ENCODE measurements at regions not wholly inside any gene's neighbourhood (a gene's known extent, or its start where the extent isn't known, plus 50 kb on each side); places are given as distances from the start of the nearest gene placed in this dataset.

- no peak for TF ChIP-seq ZNF311 (tag by site-specific recombination; IDR thresholded peaks at IDR 0.05; ENCODE audit: borderline replicate concordance)
- no peak for TF ChIP-seq ZNF274 (IDR thresholded peaks at IDR 0.05; ENCODE audit: low read length)
- TF ChIP-seq ZNF274 (tag by site-specific recombination; IDR thresholded peaks at IDR 0.05; ENCODE audit: borderline replicate concordance) = no peak
- TF ChIP-seq ZNF146 (tag by site-specific recombination; IDR thresholded peaks at IDR 0.05) = no peak
These were observed 68.5 kb upstream of the PLXNA2 start for GRCh38 chr1:208312706-208313105.
